ENCODE measurements at regions not wholly inside any gene's neighbourhood (a gene's known extent, or its start where the extent isn't known, plus 50 kb on each side); places are given as distances from the start of the nearest gene placed in this dataset.

DNA sequence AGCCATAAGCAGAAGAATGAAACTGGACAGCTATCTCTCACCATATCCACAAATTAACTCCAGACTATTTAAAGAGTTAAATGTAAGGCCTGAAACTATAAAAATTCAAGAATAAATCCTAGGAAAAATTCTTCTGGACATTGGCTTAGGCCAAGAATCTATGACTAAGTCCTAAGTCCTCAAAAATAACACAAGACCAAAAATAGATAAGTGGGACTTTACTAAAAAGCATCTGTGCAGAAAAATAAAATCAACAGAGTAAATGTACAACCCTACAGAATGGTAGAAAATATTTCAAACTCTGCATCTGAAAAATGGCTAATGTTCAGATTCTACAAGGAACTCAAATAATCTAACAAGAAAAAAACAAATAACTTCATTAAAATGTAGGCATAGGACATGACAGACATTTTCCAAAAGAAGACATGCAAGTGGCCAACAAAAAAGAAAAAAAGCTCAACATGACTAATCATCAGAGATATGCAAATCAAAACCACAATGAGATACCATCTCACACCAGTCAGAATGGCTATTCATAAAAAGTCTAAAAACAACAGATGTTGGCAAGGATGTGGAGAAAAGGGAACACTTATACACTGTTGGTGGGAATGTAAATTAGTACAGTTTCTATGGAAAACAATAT, 61.0 kb upstream of the PPFIA2 start:
- Histone ChIP-seq H3K9ac (ENCODE audit: low read length in 3 of 3) (no peak overlapping the region), H3K4me3 (ENCODE audit: low read length in 3 of 3) (no peak overlapping the region), H3K9me3 (ENCODE audit: control insufficient read depth in 2 of 3, insufficient read depth in 1 of 3, low read length in 3 of 3) (no peaks in the 10 kb centered on the region), H3K4me1 (ENCODE audit: control insufficient read depth in 2 of 3, insufficient read depth in 2 of 3, low read depth in 1 of 3, low read length in 3 of 3) (no peaks in the 10 kb centered on the region), H3K27me3 (ENCODE audit: control insufficient read depth, insufficient read depth, low read length) (no peaks in the 10 kb centered on the region), H3K27ac (ENCODE audit: low read depth in 2 of 2, low read length in 2 of 2) (no peak overlapping the region), H3K36me3 (ENCODE audit: control insufficient read depth in 2 of 3, insufficient read depth in 3 of 3, low read length in 3 of 3) (no peaks in the 10 kb centered on the region)
- FAIRE-seq: no peak
- no peak for DNase-seq
- TF ChIP-seq, protein P1, sequence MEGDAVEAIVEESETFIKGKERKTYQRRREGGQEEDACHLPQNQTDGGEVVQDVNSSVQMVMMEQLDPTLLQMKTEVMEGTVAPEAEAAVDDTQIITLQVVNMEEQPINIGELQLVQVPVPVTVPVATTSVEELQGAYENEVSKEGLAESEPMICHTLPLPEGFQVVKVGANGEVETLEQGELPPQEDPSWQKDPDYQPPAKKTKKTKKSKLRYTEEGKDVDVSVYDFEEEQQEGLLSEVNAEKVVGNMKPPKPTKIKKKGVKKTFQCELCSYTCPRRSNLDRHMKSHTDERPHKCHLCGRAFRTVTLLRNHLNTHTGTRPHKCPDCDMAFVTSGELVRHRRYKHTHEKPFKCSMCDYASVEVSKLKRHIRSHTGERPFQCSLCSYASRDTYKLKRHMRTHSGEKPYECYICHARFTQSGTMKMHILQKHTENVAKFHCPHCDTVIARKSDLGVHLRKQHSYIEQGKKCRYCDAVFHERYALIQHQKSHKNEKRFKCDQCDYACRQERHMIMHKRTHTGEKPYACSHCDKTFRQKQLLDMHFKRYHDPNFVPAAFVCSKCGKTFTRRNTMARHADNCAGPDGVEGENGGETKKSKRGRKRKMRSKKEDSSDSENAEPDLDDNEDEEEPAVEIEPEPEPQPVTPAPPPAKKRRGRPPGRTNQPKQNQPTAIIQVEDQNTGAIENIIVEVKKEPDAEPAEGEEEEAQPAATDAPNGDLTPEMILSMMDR (IDR thresholded peaks at IDR 0.05; ENCODE audit: borderline replicate concordance, extremely low read depth, insufficient read depth): no peak
- intact Hi-C loops (cut with DNase I): no loop called here

DNA sequence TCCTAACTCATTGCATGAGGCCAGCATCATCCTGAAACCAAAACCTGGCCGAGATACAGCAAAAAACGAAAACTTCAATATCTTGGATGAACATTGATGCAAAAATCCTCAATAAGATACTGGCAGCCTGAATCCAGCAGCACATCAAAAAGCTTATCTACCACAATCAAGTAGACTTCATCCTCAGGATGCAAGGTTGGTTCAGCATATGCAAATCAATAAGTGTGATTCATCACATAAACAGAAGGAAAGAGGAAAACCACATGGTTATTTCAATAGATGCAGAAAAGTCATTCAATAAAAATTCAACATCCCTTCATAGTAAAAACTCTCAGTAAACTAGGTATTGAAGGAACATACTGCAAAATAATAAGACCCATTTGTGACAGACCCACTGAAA, 56.5 kb upstream of the PPFIA2 start:
- H3K4me1 ChIP-seq (ENCODE audit: control insufficient read depth in 2 of 3, insufficient read depth in 2 of 3, low read depth in 1 of 3, low read length in 3 of 3): peaks cover 0 to under 1% (median 0%) of the 10 kb centered on the region in 3 donors
- no peak overlapping the region for H3K4me3 ChIP-seq (ENCODE audit: low read length in 3 of 3)
- no peaks in the 10 kb centered on the region for H3K9me3 ChIP-seq (ENCODE audit: control insufficient read depth in 2 of 3, insufficient read depth in 1 of 3, low read length in 3 of 3)
- H3K27me3 ChIP-seq (ENCODE audit: control insufficient read depth, insufficient read depth, low read length): no peaks in the 10 kb centered on the region
- intact Hi-C loops (cut with DNase I): no loop called here
- H3K27ac ChIP-seq (ENCODE audit: low read depth in 2 of 2, low read length in 2 of 2): no peak overlapping the region
- FAIRE-seq (no peak), DNase-seq (no peak)
- TF ChIP-seq, protein P1 (IDR thresholded peaks at IDR 0.05; ENCODE audit: borderline replicate concordance, extremely low read depth, insufficient read depth): no peak
- no peak overlapping the region for H3K9ac ChIP-seq (ENCODE audit: low read length in 3 of 3)
- no peaks in the 10 kb centered on the region for H3K36me3 ChIP-seq (ENCODE audit: control insufficient read depth in 2 of 3, insufficient read depth in 3 of 3, low read length in 3 of 3)

DNA sequence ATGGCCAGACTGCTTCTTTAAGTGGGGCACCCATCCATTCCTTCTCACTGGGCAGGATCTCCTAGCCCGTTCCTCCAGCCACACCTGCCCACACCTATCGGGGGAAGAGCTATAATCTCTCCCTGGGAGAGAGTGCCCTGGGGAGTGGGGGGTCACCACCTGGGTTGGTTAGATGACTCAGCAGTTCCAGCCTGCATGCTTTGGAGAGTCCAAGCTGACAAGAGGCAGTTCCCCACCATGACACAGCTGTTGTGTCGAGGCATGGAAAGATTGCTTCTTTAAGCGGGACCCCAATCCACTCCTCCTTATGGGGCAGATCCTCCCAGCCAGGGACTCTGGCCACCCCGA, 52.6 kb upstream of the PPFIA2 start:
- intact Hi-C loops (cut with DNase I): no loop called here
- Histone ChIP-seq H3K36me3 (ENCODE audit: control insufficient read depth in 2 of 3, insufficient read depth in 3 of 3, low read length in 3 of 3) (no peaks in the 10 kb centered on the region), H3K9ac (ENCODE audit: low read length in 3 of 3) (no peak overlapping the region), H3K27ac (ENCODE audit: low read depth in 2 of 2, low read length in 2 of 2) (no peak overlapping the region), H3K27me3 (ENCODE audit: control insufficient read depth, insufficient read depth, low read length) (no peaks in the 10 kb centered on the region), H3K9me3 (ENCODE audit: control insufficient read depth in 2 of 3, insufficient read depth in 1 of 3, low read length in 3 of 3) (no peaks in the 10 kb centered on the region), H3K4me3 (ENCODE audit: low read length in 3 of 3) (no peak overlapping the region), H3K4me1 (ENCODE audit: control insufficient read depth in 2 of 3, insufficient read depth in 2 of 3, low read depth in 1 of 3, low read length in 3 of 3) (peaks cover 0 to 5% (median 0%) of the 10 kb centered on the region in 3 donors)
- DNase-seq: no peak
- FAIRE-seq: no peak
- TF ChIP-seq, protein P1 (IDR thresholded peaks at IDR 0.05; ENCODE audit: borderline replicate concordance, extremely low read depth, insufficient read depth): no peak
